ENCODE measurements at regions not wholly inside any gene's neighbourhood (a gene's known extent, or its start where the extent isn't known, plus 50 kb on each side); places are given as distances from the start of the nearest gene placed in this dataset.

- TF ChIP-seq CTCF (IDR thresholded peaks at IDR 0.05), result no peak
- no peak for ATAC-seq
- Histone ChIP-seq H3K36me3 (no peaks in the 10 kb centered on the region), H3K4me3 (no peak overlapping the region), H3K9me3 (peaks cover 0 to 46% of the 10 kb centered on the region in 2 donors), H3K27ac (no peak overlapping the region), H3K27me3 (no peaks in the 10 kb centered on the region), H3K4me1 (no peaks in the 10 kb centered on the region)
- no peak for DNase-seq
- intact Hi-C loops (cut with DNase I), result no loop called here
Observed at GRCh38 chr18:67742525-67742924, 226.0 kb upstream of the DSEL start.

GRCh38 chr18:67735506-67735905, 219.0 kb upstream of the DSEL start:
- ATAC-seq (no peak), DNase-seq (no peak)
- Histone ChIP-seq H3K4me3 (no peak overlapping the region), H3K4me1 (no peaks in the 10 kb centered on the region), H3K9me3 (no peaks in the 10 kb centered on the region), H3K36me3 (no peaks in the 10 kb centered on the region), H3K27ac (no peak overlapping the region), H3K27me3 (no peaks in the 10 kb centered on the region)
- intact Hi-C loops (cut with DNase I), result no loop called here
- TF ChIP-seq CTCF (IDR thresholded peaks at IDR 0.05), result no peak

DNA sequence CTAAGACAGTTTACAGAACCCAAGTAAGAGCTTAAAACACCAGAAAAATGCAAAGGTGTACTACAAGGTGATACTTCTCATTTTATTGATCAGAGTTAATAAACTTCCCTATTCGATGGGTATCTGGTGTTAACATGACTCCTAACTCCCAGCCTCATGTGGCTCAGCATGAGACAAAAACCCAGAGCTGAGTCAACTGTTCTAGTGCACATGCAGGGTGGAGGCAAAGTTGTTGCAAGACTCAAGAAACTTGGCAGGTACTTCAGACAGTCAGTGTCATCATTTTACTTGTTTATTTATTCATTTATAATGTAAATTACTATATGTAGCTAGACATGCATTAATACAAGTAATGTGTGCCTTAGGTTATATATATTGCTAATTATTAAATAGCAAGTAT, 216.6 kb upstream of the DSEL start:
- no peak for DNase-seq
- intact Hi-C loops (cut with DNase I), result no loop called here
- TF ChIP-seq CTCF (IDR thresholded peaks at IDR 0.05), result no peak

GRCh38 chr18:67731851-67732250, 215.3 kb upstream of the DSEL start:
- Histone ChIP-seq H3K27ac (no peak overlapping the region), H3K36me3 (no peaks in the 10 kb centered on the region), H3K9me3 (no peaks in the 10 kb centered on the region), H3K4me1 (no peaks in the 10 kb centered on the region), H3K27me3 (no peaks in the 10 kb centered on the region), H3K4me3 (no peak overlapping the region)
- DNase-seq (no peak), ATAC-seq (no peak)
- intact Hi-C loops (cut with DNase I), result no loop called here
- no peak for TF ChIP-seq CTCF (IDR thresholded peaks at IDR 0.05)

More for the DNA sequence above, 216.6 kb upstream of the DSEL start:
- H3K27ac ChIP-seq, result no peak overlapping the region
- no peaks in the 10 kb centered on the region for H3K36me3 ChIP-seq
- no peaks in the 10 kb centered on the region for H3K27me3 ChIP-seq
- no peak for ATAC-seq
- no peak overlapping the region for H3K4me3 ChIP-seq
- H3K4me1 ChIP-seq, result no peaks in the 10 kb centered on the region
- no peaks in the 10 kb centered on the region for H3K9me3 ChIP-seq

- H3K27me3 ChIP-seq, result no peaks in the 10 kb centered on the region
- peaks cover 0 to 4% of the 10 kb centered on the region in 2 donors for H3K9me3 ChIP-seq
- ATAC-seq, result peak; percentile 29
- DNase-seq, result no peak
- no peak overlapping the region for H3K4me3 ChIP-seq
- no peak overlapping the region for H3K27ac ChIP-seq
- TF ChIP-seq CTCF (IDR thresholded peaks at IDR 0.05), result no peak
- no peaks in the 10 kb centered on the region for H3K36me3 ChIP-seq
- intact Hi-C loops (cut with DNase I), result no loop called here
- H3K4me1 ChIP-seq, result no peaks in the 10 kb centered on the region
Observed at GRCh38 chr18:67730886-67731285, 214.4 kb upstream of the DSEL start.

All from left lung (tissue), 4 donors.